ENCODE measurements at regions not wholly inside any gene's neighbourhood (a gene's known extent, or its start where the extent isn't known, plus 50 kb on each side); places are given as distances from the start of the nearest gene placed in this dataset.

- no peak for DNase-seq (ENCODE audit: low spot score)
Measured at GRCh38 chr1:9179463-9180110, 50.7 kb upstream of the GPR157 start.

GRCh38 chr1:9180111-9180819 lies 51.4 kb upstream of the GPR157 start:
- no peak for DNase-seq (ENCODE audit: low spot score)

GRCh38 chr1:9181176-9181906 lies 52.4 kb upstream of the GPR157 start:
- DNase-seq (ENCODE audit: low spot score): peak; percentile 40

GRCh38 chr1:9181990-9182783 lies 52.4 kb upstream of the H6PD start:
- no peak for DNase-seq (ENCODE audit: low spot score)

GRCh38 chr1:9182784-9183257 lies 51.8 kb upstream of the H6PD start:
- DNase-seq (ENCODE audit: low spot score): no peak

GRCh38 chr1:9183441-9183840 lies 51.1 kb upstream of the H6PD start:
- no peak for DNase-seq (ENCODE audit: low spot score)

GRCh38 chr1:9183898-9184297 lies 50.7 kb upstream of the H6PD start:
- DNase-seq (ENCODE audit: low spot score): no peak

GRCh38 chr1:9184749-9185148 lies 49.8 kb upstream of the H6PD start:
- no peak for DNase-seq (ENCODE audit: low spot score)
